Gastroesophageal sphincter (tissue), 4 donors: ENCODE measurements at regions not wholly inside any gene's neighbourhood (a gene's known extent, or its start where the extent isn't known, plus 50 kb on each side); places are given as distances from the start of the nearest gene placed in this dataset.

Source experiments
- ATAC-seq: fragments of 150-250 bp; one replicate; pipeline ENCODE4 v1.9.1; 2016; ENCODE audit warnings: mild to moderate bottlenecking, moderate library complexity
- H3K27ac ChIP-seq, 4 donors: fragments of 200-600 bp; sonication (generic) in 3 of 4; 1 replicate in 3 of 4; 2 replicates in 1 of 4; pipeline ENCODE4 v1.5.1; 2016 to 2019
- H3K27me3 ChIP-seq: fragments of 200-600 bp; sonication (generic); one replicate; pipeline ENCODE4 v1.5.1; 2019
- H3K36me3 ChIP-seq, 2 donors: fragments of 200-600 bp; sonication (generic); one replicate each; pipeline ENCODE4 v1.5.1; 2019; ENCODE audit warnings: control low read depth in 1 of 2
- H3K4me1 ChIP-seq, 3 donors: fragments of 200-600 bp; sonication (generic); 1 replicate in 2 of 3; 2 replicates in 1 of 3; pipeline ENCODE4 v1.5.1; 2016 to 2019; ENCODE audit warnings: control low read depth in 2 of 3
- H3K4me3 ChIP-seq, 2 donors: fragments of 200-600 bp; sonication (generic); one replicate each; pipeline ENCODE4 v1.5.1; 2019; ENCODE audit warnings: mild to moderate bottlenecking in 1 of 2, moderate library complexity in 1 of 2
- H3K9me3 ChIP-seq, 3 donors: fragments of 200-600 bp; sonication (generic); one replicate each; pipeline ENCODE4 v1.5.1; 2017 to 2019; ENCODE audit warnings: control low read depth in 2 of 3
- EP300 ChIP-seq: sonication (generic); formaldehyde crosslinking; IDR thresholded peaks from one replicate; pipeline ENCODE4 v1.6.1; 2017; ENCODE audit warnings: antibody characterized with exemption, mild to moderate bottlenecking
- POLR2A ChIP-seq, 2 donors: fragments of 450-650 bp; IDR thresholded peaks; one replicate each; pipeline ENCODE4 v1.6.1; 2017; ENCODE audit warnings: antibody characterized with exemption in 2 of 2, mild to moderate bottlenecking in 2 of 2, moderate library complexity in 1 of 2
- POLR2AphosphoS5 ChIP-seq: sonication (generic); formaldehyde crosslinking; IDR thresholded peaks from one replicate; pipeline ENCODE4 v1.6.1; 2017; ENCODE audit warnings: antibody characterized with exemption
- WGBS, 2 donors: methylation state at CpG; one replicate each; pipeline ENCODE4 v1.1.5; 2018; ENCODE audit warnings: low coverage in 1 of 2; 5-methylcytosine and 5-hydroxymethylcytosine counted together
- TF ChIP-seq, protein P1 (sequence below), 4 experiments: fragments of 200-600 bp in 2 of 4; fragments of 450-650 bp in 2 of 4; sonication (generic) in 1 of 4; IDR thresholded peaks; one replicate each; pipeline ENCODE4 v1.5.1; 2017 to 2019; ENCODE audit warnings: antibody characterized with exemption in 4 of 4, mild to moderate bottlenecking in 2 of 4, moderate library complexity in 2 of 4

DNA sequence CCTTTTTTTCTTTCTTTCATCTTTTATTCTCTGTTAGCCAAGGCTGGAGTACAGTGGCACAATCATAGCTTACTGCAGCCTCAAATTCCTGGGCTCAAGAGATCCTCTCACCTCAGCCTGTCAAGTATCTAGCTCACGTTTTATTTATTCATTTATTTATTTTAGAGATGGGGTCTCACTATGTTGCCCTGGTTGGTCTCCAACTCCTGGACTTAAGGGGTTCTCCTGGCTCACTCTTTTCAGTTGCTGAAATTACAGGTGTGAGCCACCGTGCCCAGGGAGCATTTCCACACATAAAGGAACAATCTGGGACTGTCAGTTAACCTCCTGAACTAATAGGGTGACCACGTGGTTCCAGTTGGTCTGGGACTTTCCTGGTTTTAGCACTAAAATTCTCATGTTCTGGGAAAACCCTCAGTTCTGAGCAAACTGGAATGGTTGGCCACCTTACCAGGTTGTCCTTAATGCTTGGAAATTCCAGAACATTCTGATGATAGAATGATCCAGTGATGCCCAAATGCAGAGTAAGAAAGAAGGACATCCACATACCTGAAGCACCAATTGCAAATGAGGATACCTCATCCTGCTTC lies 105.5 kb upstream of the ZNF217 start:
- no peak overlapping the region for H3K4me3 ChIP-seq
- no peak overlapping the region for H3K27ac ChIP-seq
- H3K27me3 ChIP-seq: no peaks in the 10 kb centered on the region
- H3K36me3 ChIP-seq: no peaks in the 10 kb centered on the region
- no peaks in the 10 kb centered on the region for H3K9me3 ChIP-seq
- WGBS, 2 donors: 61% methylated on average over 3 of the region's 3 CpGs; no CpG with 5 or more reads in 1 of the 2 donors
- TF ChIP-seq, protein P1, sequence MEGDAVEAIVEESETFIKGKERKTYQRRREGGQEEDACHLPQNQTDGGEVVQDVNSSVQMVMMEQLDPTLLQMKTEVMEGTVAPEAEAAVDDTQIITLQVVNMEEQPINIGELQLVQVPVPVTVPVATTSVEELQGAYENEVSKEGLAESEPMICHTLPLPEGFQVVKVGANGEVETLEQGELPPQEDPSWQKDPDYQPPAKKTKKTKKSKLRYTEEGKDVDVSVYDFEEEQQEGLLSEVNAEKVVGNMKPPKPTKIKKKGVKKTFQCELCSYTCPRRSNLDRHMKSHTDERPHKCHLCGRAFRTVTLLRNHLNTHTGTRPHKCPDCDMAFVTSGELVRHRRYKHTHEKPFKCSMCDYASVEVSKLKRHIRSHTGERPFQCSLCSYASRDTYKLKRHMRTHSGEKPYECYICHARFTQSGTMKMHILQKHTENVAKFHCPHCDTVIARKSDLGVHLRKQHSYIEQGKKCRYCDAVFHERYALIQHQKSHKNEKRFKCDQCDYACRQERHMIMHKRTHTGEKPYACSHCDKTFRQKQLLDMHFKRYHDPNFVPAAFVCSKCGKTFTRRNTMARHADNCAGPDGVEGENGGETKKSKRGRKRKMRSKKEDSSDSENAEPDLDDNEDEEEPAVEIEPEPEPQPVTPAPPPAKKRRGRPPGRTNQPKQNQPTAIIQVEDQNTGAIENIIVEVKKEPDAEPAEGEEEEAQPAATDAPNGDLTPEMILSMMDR (IDR thresholded peaks at IDR 0.05): no peak
- TF ChIP-seq POLR2A (IDR thresholded peaks at IDR 0.05) (no peak), EP300 (no peak), POLR2AphosphoS5 (no peak)
- ATAC-seq: no peak
- H3K4me1 ChIP-seq: no peaks in the 10 kb centered on the region

DNA sequence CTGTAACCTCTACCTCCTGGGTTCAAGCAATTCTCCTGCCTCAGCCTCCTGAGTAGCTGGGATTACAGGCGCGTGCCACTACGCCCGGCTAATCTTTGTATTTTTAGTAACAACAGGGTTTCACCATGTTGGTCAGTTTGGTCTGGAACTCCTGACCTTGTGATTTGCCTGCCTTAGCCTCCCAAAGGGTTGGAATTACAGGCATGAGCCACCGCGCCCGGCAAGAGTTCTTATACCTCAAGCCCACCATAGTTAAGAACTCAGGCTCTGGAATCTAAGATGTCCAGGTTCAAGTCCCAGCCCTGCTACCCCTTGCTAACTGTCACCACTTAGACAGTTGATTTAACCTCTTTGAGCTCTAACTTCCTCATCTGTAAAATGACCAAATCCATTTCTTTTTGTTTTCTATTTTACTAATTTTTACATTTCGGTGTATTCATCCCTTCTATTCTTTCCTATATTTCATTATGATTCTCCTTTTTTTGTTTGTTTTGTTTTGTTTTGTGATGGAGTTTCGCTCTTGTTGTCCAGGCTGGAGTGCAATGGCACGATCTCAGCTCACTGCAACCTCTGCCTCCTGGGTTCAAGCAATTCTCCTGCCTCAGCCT lies 104.8 kb upstream of the ZNF217 start:
- H3K9me3 ChIP-seq: no peaks in the 10 kb centered on the region
- 90 to 91% methylated on average over 7 to 10 of the region's 10 CpGs for whole genome bisulfite sequencing, 2 donors
- TF ChIP-seq POLR2AphosphoS5 (no peak), EP300 (no peak), POLR2A (IDR thresholded peaks at IDR 0.05) (no peak)
- TF ChIP-seq, protein P1 (IDR thresholded peaks at IDR 0.05): no peak
- no peak for ATAC-seq
- H3K4me3 ChIP-seq: no peak overlapping the region
- H3K4me1 ChIP-seq: no peaks in the 10 kb centered on the region
- H3K27ac ChIP-seq: no peak overlapping the region
- no peaks in the 10 kb centered on the region for H3K36me3 ChIP-seq
- no peaks in the 10 kb centered on the region for H3K27me3 ChIP-seq

DNA sequence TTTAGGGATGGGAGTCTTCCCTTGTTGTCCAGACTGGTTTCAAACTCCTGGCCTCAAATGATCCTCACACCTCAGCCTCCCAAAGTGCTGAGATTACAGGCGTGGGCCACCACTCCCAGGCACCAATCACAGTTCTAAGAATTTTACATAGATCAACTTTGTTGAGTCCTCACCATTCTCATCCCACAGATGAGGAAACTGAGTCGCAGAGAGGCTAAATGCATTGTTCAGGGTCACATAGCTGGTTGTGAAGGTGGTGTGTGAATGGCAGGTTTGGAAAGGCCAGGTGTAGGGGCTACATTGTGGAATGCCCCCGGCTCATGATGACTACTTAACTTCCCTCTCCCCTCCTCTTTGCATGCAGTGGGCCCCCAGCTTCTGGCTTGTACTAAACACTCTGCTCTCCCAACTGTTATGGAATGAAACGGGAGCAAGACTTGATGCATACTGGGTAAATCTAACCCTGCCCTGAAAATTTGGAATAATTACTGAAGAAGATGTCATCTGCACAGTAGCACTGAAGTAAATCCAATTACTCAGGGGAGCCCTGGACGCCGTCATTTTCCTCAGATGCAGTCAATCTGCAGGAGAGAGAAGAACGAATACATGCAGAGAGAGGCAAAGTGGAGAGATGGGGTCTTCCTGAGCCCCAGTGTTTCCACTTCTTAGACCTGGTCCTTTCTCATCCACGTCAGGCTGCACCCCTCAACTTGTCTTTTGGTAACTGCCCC lies 102.3 kb upstream of the ZNF217 start:
- no peak overlapping the region for H3K27ac ChIP-seq
- no peaks in the 10 kb centered on the region for H3K9me3 ChIP-seq
- H3K36me3 ChIP-seq: no peaks in the 10 kb centered on the region
- peaks cover 0 to 11% (median 4%) of the 10 kb centered on the region in 3 donors for H3K4me1 ChIP-seq
- no peak for ATAC-seq
- TF ChIP-seq POLR2AphosphoS5 (no peak), EP300 (no peak), POLR2A (IDR thresholded peaks at IDR 0.05) (no peak)
- TF ChIP-seq, protein P1 (IDR thresholded peaks at IDR 0.05): no peak
- H3K4me3 ChIP-seq: no peak overlapping the region
- WGBS, 2 donors: 80 to 87% methylated on average over 5 to 6 of the region's 8 CpGs
- H3K27me3 ChIP-seq: no peaks in the 10 kb centered on the region

DNA sequence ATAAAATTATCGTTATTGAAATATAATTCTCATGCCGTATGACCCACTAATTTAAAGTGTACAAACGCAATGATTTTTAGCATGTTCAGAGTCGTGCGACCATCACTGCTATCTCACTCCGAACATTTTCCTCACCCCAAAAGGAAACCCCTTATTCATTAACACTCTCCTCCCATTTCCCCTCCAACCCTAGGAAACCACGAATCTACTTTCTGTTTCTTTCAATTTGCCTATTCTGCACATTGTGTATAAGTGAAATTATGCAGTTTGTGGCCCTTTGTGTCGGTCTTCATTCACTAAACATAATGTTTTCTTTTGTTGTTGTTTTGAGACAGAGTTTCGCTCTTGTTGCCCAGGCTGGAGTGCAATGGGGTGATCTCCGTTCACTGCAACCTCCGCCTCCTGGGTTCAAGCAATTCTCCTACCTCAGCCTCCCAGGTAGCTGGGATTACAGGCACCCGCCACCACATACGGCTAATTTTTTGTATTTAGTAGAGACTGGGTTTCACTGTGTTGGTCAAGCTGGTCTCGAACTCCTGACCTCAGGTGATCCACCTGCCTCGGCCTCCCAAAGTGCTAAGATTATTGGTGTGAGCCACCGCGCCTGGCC lies 99.7 kb upstream of the ZNF217 start:
- Histone ChIP-seq H3K9me3 (no peaks in the 10 kb centered on the region), H3K27me3 (no peaks in the 10 kb centered on the region), H3K4me3 (no peak overlapping the region), H3K27ac (no peak overlapping the region), H3K4me1 (peaks cover 0 to 11% (median 4%) of the 10 kb centered on the region in 3 donors), H3K36me3 (no peaks in the 10 kb centered on the region)
- ATAC-seq: no peak
- no peak for TF ChIP-seq EP300
- 86 to 88% methylated on average over 13 to 15 of the region's 17 CpGs for WGBS, 2 donors

DNA sequence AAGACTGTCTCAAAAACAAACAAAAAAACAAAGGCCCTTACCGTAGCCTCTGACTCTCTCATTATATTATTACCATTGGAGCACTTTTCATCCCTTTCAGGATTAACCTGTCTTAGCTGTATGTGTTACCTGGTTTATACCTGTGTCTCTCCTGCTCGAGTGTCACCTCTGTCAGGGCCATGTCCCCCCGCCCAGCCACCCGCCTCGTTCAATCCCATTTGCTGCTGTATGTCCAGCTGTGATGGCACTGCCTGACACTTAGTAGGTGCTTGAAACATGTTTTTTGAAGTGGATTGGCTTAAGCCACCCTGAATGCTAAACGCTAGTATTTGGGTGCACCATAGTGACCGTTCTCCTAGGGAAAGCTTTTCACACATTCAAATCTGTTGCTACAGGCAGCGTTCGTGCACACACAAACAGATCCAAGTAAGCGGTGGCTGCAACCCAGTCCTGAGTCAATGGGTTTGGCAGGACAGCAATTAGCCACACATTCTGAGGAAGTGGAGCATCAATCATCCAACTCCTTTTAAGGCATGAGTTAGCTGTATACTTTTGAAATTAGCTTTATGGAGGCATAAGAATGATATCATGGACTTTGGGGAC lies 98.9 kb upstream of the ZNF217 start:
- no peak overlapping the region for H3K4me3 ChIP-seq
- 59 to 76% methylated on average over 5 to 8 of the region's 10 CpGs for WGBS, 2 donors
- no peaks in the 10 kb centered on the region for H3K27me3 ChIP-seq
- H3K4me1 ChIP-seq: peaks cover 0 to 11% (median 4%) of the 10 kb centered on the region in 3 donors
- ATAC-seq: peak; percentile 69
- no peak for TF ChIP-seq POLR2A (IDR thresholded peaks at IDR 0.05)
- TF ChIP-seq EP300: no peak
- TF ChIP-seq, protein P1 (IDR thresholded peaks at IDR 0.05): no peak
- no peak for TF ChIP-seq POLR2AphosphoS5
- H3K27ac ChIP-seq: no peak overlapping the region
- H3K36me3 ChIP-seq: no peaks in the 10 kb centered on the region
- no peaks in the 10 kb centered on the region for H3K9me3 ChIP-seq
